ENCODE measurements at regions not wholly inside any gene's neighbourhood (a gene's known extent, or its start where the extent isn't known, plus 50 kb on each side); places are given as distances from the start of the nearest gene placed in this dataset.
"Not testable (repeated sequence)": the region's sequence is repeated elsewhere in the genome, so short reads cannot be mapped to it uniquely, and the experiment has no call there.

GRCh38 chr7:94305836-94306235 is 88.9 kb upstream of the COL1A2 start:
- H3K9ac ChIP-seq (ENCODE audit: insufficient read length) = no peak overlapping the region
- H3K4me3 ChIP-seq = no peak overlapping the region
- H3K9me3 ChIP-seq (ENCODE audit: low read depth, low read length) = no peaks in the 10 kb centered on the region
- DNase-seq (ENCODE audit: low read depth, low spot score) = no peak
- H3K36me3 ChIP-seq (ENCODE audit: insufficient read depth, low read length) = no peaks in the 10 kb centered on the region
- H3K27ac ChIP-seq = no peak overlapping the region
- TF ChIP-seq FOXP2 (optimal IDR thresholded peaks at IDR 0.05; ENCODE audit: control extremely low read depth, extremely low read length, insufficient read depth) (no peak), POLR2AphosphoS5 (IDR thresholded peaks at IDR 0.05; ENCODE audit: borderline replicate concordance, low read depth, low read length) (no peak), EZH2 (IDR thresholded peaks at IDR 0.05) (no peak)

DNA sequence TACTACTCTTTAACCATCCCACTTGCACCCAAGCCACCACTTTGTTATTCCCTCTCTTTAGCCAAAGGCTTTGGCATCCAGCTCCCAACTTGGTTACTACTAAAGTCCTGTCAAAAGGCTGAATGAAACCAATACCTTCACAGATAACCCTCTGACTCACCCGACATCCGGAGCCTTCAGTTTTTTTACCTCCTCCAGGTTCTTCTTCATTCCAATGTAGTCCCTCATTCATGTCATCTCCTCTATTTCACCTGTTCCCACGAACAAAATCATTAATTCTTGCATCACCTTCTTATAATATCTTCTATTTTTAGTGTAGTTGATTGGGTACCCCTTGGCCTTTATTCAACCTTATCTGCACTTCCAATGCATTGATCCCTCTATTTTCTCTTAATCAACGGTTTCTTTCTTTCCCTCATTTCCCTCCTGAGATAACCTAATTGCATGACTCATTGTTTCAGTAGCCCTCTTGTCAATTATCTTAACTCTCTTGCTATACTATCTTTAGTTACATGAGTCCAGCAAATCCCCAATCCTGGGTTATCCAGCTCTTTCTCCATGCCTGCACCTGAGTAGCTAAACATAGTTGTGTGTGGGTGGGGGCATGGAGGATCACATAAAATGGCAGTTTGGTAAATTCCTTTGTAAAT is 87.2 kb upstream of the COL1A2 start:
- DNase-seq (ENCODE audit: low read depth, low spot score) = no peak
- H3K36me3 ChIP-seq (ENCODE audit: insufficient read depth, low read length) = no peaks in the 10 kb centered on the region
- TF ChIP-seq POLR2AphosphoS5 (IDR thresholded peaks at IDR 0.05; ENCODE audit: borderline replicate concordance, low read depth, low read length) = no peak
- no peak for TF ChIP-seq FOXP2 (optimal IDR thresholded peaks at IDR 0.05; ENCODE audit: control extremely low read depth, extremely low read length, insufficient read depth)
- no peak for TF ChIP-seq EZH2 (IDR thresholded peaks at IDR 0.05)
- no peak overlapping the region for H3K9ac ChIP-seq (ENCODE audit: insufficient read length)
- no peak overlapping the region for H3K27ac ChIP-seq
- H3K4me3 ChIP-seq = no peak overlapping the region
- H3K9me3 ChIP-seq (ENCODE audit: low read depth, low read length) = no peaks in the 10 kb centered on the region

DNA sequence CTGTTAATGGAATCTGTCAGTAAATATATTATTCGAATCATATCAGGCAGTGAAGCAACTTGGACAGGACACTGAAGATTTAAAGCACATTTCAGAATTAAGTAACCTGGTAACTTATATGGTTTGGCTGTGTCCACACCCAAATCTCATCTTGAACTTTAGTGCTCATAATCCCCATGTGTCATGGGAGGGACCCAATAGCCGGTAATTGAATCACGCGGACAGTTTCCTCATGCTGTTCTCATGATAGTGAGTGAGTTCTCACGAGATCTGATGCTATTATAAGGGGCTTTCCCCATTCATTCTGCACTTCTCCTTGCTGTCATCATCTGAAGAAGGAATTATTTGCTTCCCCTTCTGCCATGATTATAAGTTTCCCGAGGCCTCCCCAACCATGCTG is 83.2 kb upstream of the COL1A2 start:
- DNase-seq (ENCODE audit: low read depth, low spot score) = no peak
- no peak overlapping the region for H3K27ac ChIP-seq
- no peaks in the 10 kb centered on the region for H3K9me3 ChIP-seq (ENCODE audit: low read depth, low read length)
- no peak overlapping the region for H3K9ac ChIP-seq (ENCODE audit: insufficient read length)
- no peaks in the 10 kb centered on the region for H3K36me3 ChIP-seq (ENCODE audit: insufficient read depth, low read length)
- H3K4me3 ChIP-seq = no peak overlapping the region
- TF ChIP-seq POLR2AphosphoS5 (IDR thresholded peaks at IDR 0.05; ENCODE audit: borderline replicate concordance, low read depth, low read length) = no peak
- no peak for TF ChIP-seq FOXP2 (optimal IDR thresholded peaks at IDR 0.05; ENCODE audit: control extremely low read depth, extremely low read length, insufficient read depth)
- TF ChIP-seq EZH2 (IDR thresholded peaks at IDR 0.05) = no peak

DNA sequence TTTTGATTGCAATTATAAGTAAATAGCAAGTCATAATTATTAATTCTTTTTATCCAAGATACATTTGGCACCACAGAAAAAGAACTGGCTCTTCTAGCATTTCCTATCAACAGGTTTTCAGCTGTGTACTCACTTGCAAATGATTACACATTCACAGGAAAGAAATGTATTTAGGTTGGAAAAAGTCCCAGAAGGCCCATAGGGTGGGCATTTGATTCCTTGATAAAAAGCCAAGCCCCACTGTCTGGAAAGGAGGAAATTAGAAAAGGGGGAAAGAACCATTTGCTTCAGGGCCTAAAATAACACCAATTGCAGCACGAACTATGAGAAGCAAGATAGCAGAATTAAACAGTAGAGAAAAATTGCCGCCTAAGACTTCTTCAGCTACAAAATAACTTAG is 80.8 kb upstream of the COL1A2 start:
- peak overlapping the region; percentile 34 for H3K4me3 ChIP-seq
- H3K27ac ChIP-seq = peak overlapping the region; percentile 93
- H3K9me3 ChIP-seq (ENCODE audit: low read depth, low read length) = no peaks in the 10 kb centered on the region
- H3K9ac ChIP-seq (ENCODE audit: insufficient read length) = peak overlapping the region; percentile 55
- no peaks in the 10 kb centered on the region for H3K36me3 ChIP-seq (ENCODE audit: insufficient read depth, low read length)
- no peak for DNase-seq (ENCODE audit: low read depth, low spot score)
- TF ChIP-seq POLR2AphosphoS5 (IDR thresholded peaks at IDR 0.05; ENCODE audit: borderline replicate concordance, low read depth, low read length) (no peak), FOXP2 (optimal IDR thresholded peaks at IDR 0.05; ENCODE audit: control extremely low read depth, extremely low read length, insufficient read depth) (no peak), EZH2 (IDR thresholded peaks at IDR 0.05) (no peak)

GRCh38 chr7:94314413-94315410 is 80.0 kb upstream of the COL1A2 start:
- peak overlapping the region; percentile 93 for H3K27ac ChIP-seq
- H3K4me3 ChIP-seq = peak overlapping the region; percentile 34
- DNase-seq (ENCODE audit: low read depth, low spot score) = no peak
- peak overlapping the region; percentile 55 for H3K9ac ChIP-seq (ENCODE audit: insufficient read length)
- TF ChIP-seq POLR2AphosphoS5 (IDR thresholded peaks at IDR 0.05; ENCODE audit: borderline replicate concordance, low read depth, low read length) (no peak), EZH2 (IDR thresholded peaks at IDR 0.05) (no peak), FOXP2 (optimal IDR thresholded peaks at IDR 0.05; ENCODE audit: control extremely low read depth, extremely low read length, insufficient read depth) (no peak)
- no peaks in the 10 kb centered on the region for H3K36me3 ChIP-seq (ENCODE audit: insufficient read depth, low read length)
- H3K9me3 ChIP-seq (ENCODE audit: low read depth, low read length) = no peaks in the 10 kb centered on the region

- not testable (repeated sequence) for H3K9me3 ChIP-seq (ENCODE audit: low read depth, low read length); H3K27ac ChIP-seq; H3K9ac ChIP-seq (ENCODE audit: insufficient read length); H3K4me3 ChIP-seq; DNase-seq (ENCODE audit: low read depth, low spot score); H3K36me3 ChIP-seq (ENCODE audit: insufficient read depth, low read length)
Observed at GRCh38 chr7:94321138-94321537, 73.6 kb upstream of the COL1A2 start.

DNA sequence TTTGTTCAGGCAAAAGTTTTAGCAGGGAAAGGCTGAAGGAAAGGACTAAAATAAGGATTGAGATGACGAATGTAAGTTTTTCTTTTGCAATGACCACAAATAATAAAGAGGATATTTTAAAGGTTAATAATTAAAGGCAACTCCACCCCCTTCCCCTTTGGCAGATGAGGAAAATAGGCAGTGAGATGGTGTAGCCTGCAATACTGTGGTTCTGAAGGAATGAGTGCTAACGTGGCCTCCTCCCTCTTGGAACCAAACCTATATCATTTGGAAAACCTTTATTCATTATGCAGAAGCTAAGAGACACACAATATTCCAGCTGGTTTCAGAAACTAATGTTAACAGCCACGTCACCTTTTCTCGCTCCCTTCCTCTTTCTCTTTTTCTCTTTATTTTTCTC is 70.9 kb upstream of the COL1A2 start:
- no peaks in the 10 kb centered on the region for H3K36me3 ChIP-seq (ENCODE audit: insufficient read depth, low read length)
- no peaks in the 10 kb centered on the region; the same call in 1 of the 2 replicates for H3K9me3 ChIP-seq (ENCODE audit: low read depth, low read length)
- TF ChIP-seq EZH2 (IDR thresholded peaks at IDR 0.05) = no peak
- TF ChIP-seq POLR2AphosphoS5 (IDR thresholded peaks at IDR 0.05; ENCODE audit: borderline replicate concordance, low read depth, low read length) = no peak
- TF ChIP-seq FOXP2 (optimal IDR thresholded peaks at IDR 0.05; ENCODE audit: control extremely low read depth, extremely low read length, insufficient read depth) = no peak
- no peak overlapping the region for H3K4me3 ChIP-seq
- no peak for DNase-seq (ENCODE audit: low read depth, low spot score)
- H3K27ac ChIP-seq = no peak overlapping the region
- no peak overlapping the region for H3K9ac ChIP-seq (ENCODE audit: insufficient read length)

DNA sequence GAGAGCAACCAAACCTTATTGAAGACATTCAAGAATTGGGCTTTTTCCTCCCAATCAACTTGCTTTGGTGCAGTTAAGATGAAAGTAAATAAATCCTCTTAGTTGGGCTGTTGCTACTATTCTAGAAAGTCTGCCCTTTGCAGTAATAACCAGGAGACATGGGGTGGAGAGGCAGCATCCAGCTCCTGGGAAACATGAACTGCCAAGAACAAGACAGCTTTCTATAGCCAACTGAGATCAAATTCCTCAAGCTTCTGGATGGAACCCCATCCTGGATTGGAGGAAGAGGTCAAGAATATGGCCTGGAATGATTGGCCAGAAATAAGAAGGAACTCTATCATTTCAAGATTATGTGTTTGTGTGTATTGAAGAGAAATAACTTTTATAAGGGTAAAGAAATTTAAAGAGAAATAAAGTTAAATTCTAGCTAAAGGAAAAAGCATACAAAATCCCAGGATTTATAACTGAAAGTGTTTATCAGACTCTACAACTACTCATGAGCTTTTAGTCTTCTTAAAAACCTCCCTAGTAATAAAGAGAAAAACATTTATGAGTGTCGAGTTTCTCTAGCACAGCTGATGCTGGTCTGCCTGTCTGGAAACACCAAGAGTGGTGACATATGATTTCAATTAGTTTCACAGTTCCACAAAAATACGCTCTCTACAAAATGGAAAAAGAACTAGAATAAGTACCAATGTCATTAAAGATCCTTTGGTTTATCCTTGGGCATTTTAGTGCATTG is 70.1 kb upstream of the COL1A2 start:
- Histone ChIP-seq H3K9ac (ENCODE audit: insufficient read length) (peak overlapping the region; percentile 15), H3K4me3 (peak overlapping the region; percentile 59), H3K9me3 (ENCODE audit: low read depth, low read length) (no peaks in the 10 kb centered on the region; the same call in 1 of the 2 replicates), H3K27ac (peak overlapping the region; percentile 84), H3K36me3 (ENCODE audit: insufficient read depth, low read length) (no peaks in the 10 kb centered on the region)
- TF ChIP-seq EZH2 (IDR thresholded peaks at IDR 0.05) = no peak
- no peak for TF ChIP-seq FOXP2 (optimal IDR thresholded peaks at IDR 0.05; ENCODE audit: control extremely low read depth, extremely low read length, insufficient read depth)
- no peak for TF ChIP-seq POLR2AphosphoS5 (IDR thresholded peaks at IDR 0.05; ENCODE audit: borderline replicate concordance, low read depth, low read length)
- DNase-seq (ENCODE audit: low read depth, low spot score) = peak; percentile 53

All from SK-N-MC (cell line).